H9 (cell line): ENCODE measurements at regions not wholly inside any gene's neighbourhood (a gene's known extent, or its start where the extent isn't known, plus 50 kb on each side); places are given as distances from the start of the nearest gene placed in this dataset.

Experiments used
- DNase-seq: peaks from one replicate; pipeline ENCODE4 v3.0.0-alpha.2; 2017
- H2AFZ ChIP-seq: one replicate; pipeline ENCODE4 v1.6.1; 2013; ENCODE audit warnings: mild to moderate bottlenecking, low read length, control low read depth, moderate library complexity
- H2AK5ac ChIP-seq: 2 replicates; pipeline ENCODE4 v1.6.1; 2013; ENCODE audit warnings: low read length, control low read depth, mixed read lengths; ENCODE audit not compliant: insufficient read length
- H2BK120ac ChIP-seq: one replicate; pipeline ENCODE4 v1.6.1; 2013; ENCODE audit warnings: low read depth, mild to moderate bottlenecking, low read length, control low read depth, inconsistent platforms; ENCODE audit not compliant: poor library complexity, severe bottlenecking
- H2BK12ac ChIP-seq: 2 replicates; pipeline ENCODE4 v1.6.1; 2013; ENCODE audit warnings: low read length, control low read depth, mixed read lengths, low read depth; ENCODE audit not compliant: insufficient read length
- H2BK15ac ChIP-seq: 2 replicates; pipeline ENCODE4 v1.6.1; 2013; ENCODE audit warnings: low read depth, low read length, control low read depth
- H2BK20ac ChIP-seq: one replicate; pipeline ENCODE4 v1.6.1; 2013; ENCODE audit warnings: low read depth, mild to moderate bottlenecking, low read length, control low read depth, inconsistent platforms; ENCODE audit not compliant: poor library complexity, severe bottlenecking
- H2BK5ac ChIP-seq: 2 replicates; pipeline ENCODE4 v1.6.1; 2013; ENCODE audit warnings: low read length, control low read depth, mixed read lengths; ENCODE audit not compliant: insufficient read length
- H3K14ac ChIP-seq: 2 replicates; pipeline ENCODE4 v1.6.1; 2013; ENCODE audit warnings: low read length, control low read depth; ENCODE audit not compliant: insufficient read depth
- H3K18ac ChIP-seq: 2 replicates; pipeline ENCODE4 v1.6.1; 2013; ENCODE audit warnings: low read depth, mild to moderate bottlenecking, mixed read lengths, low read length, control low read depth; ENCODE audit not compliant: insufficient read length
- H3K23ac ChIP-seq: 2 replicates; pipeline ENCODE4 v1.6.1; 2013; ENCODE audit warnings: low read length, control low read depth, mixed read lengths, low read depth; ENCODE audit not compliant: insufficient read length
- H3K23me2 ChIP-seq: 2 replicates; pipeline ENCODE4 v1.6.1; 2013; ENCODE audit warnings: low read depth, mild to moderate bottlenecking, mixed read lengths, low read length, control low read depth; ENCODE audit not compliant: insufficient read length, poor library complexity, severe bottlenecking
- H3K27ac ChIP-seq: 2 replicates; pipeline ENCODE4 v1.5.1; 2013; ENCODE audit warnings: low read length, control low read depth, mixed read lengths, low read depth; ENCODE audit not compliant: insufficient read length
- H3K27me3 ChIP-seq: 2 replicates; pipeline ENCODE4 v1.6.1; 2013; ENCODE audit warnings: low read length, control low read depth, inconsistent platforms; ENCODE audit not compliant: insufficient read depth
- H3K4ac ChIP-seq: 2 replicates; pipeline ENCODE4 v1.6.1; 2013; ENCODE audit warnings: low read depth, mild to moderate bottlenecking, control low read depth, inconsistent platforms, low read length, moderate library complexity
- H3K4me1 ChIP-seq: 2 replicates; pipeline ENCODE4 v1.6.1; 2013; ENCODE audit warnings: low read length, control low read depth, inconsistent platforms; ENCODE audit not compliant: insufficient read depth
- H3K4me2 ChIP-seq: 2 replicates; pipeline ENCODE4 v1.6.1; 2013; ENCODE audit warnings: low read length, control low read depth, mixed read lengths; ENCODE audit not compliant: insufficient read length, insufficient read depth
- H3K56ac ChIP-seq: 2 replicates; pipeline ENCODE4 v1.6.1; 2013; ENCODE audit warnings: low read depth, mild to moderate bottlenecking, mixed read lengths, low read length, control low read depth; ENCODE audit not compliant: insufficient read length
- H3K79me1 ChIP-seq: 2 replicates; pipeline ENCODE4 v1.6.1; 2013; ENCODE audit warnings: low read depth, mild to moderate bottlenecking, moderate library complexity, low read length, control low read depth, inconsistent platforms; ENCODE audit not compliant: insufficient read depth, poor library complexity, severe bottlenecking
- H3K79me2 ChIP-seq: 2 replicates; pipeline ENCODE4 v1.6.1; 2013; ENCODE audit warnings: low read length, control low read depth, inconsistent platforms; ENCODE audit not compliant: insufficient read depth
- H3K9ac ChIP-seq: 2 replicates; pipeline ENCODE4 v1.6.1; 2013; ENCODE audit warnings: low read length, control low read depth, mixed read lengths; ENCODE audit not compliant: insufficient read length; ENCODE audit errors: extremely low read depth
- H3K9me3 ChIP-seq: one replicate; pipeline ENCODE4 v1.6.1; 2013; ENCODE audit warnings: low read depth, low read length, inconsistent platforms; ENCODE audit not compliant: control insufficient read depth
- H3T11ph ChIP-seq: one replicate; pipeline ENCODE4 v1.6.1; 2013; ENCODE audit warnings: mild to moderate bottlenecking, low read length, control low read depth, inconsistent platforms
- H4K20me1 ChIP-seq: one replicate; pipeline ENCODE4 v1.6.1; 2013; ENCODE audit not compliant: control insufficient read depth, insufficient read length, insufficient read depth
- H4K5ac ChIP-seq: 2 replicates; pipeline ENCODE4 v1.6.1; 2013; ENCODE audit warnings: low read depth, mild to moderate bottlenecking, mixed read lengths, low read length, control low read depth; ENCODE audit not compliant: insufficient read length
- H4K8ac ChIP-seq: replicated peaks from 2 replicates; pipeline ENCODE4 v1.6.1; 2013; ENCODE audit warnings: low read length, control low read depth, mixed read lengths, low read depth; ENCODE audit not compliant: insufficient read length
- H4K91ac ChIP-seq: 2 replicates; pipeline ENCODE4 v1.6.1; 2013; ENCODE audit warnings: low read depth, mild to moderate bottlenecking, moderate library complexity, mixed read lengths, low read length, control low read depth; ENCODE audit not compliant: insufficient read length
- H3K27ac Mint-ChIP-seq, 3 experiments: 2 replicates in 2 of 3; 3 replicates in 1 of 3; pipeline ENCODE4 v1.8.0; 2020 to 2021; ENCODE audit warnings: mixed read lengths in 3 of 3, mild to moderate bottlenecking in 1 of 3, moderate library complexity in 1 of 3
- H3K27me3 Mint-ChIP-seq: 2 replicates; pipeline ENCODE4 v1.8.0; 2021; ENCODE audit warnings: low read depth, mild to moderate bottlenecking, moderate library complexity, mixed read lengths
- H3K36me3 Mint-ChIP-seq, 3 experiments: 2 replicates in 2 of 3; 3 replicates in 1 of 3; pipeline ENCODE4 v1.8.0; 2020 to 2021; ENCODE audit warnings: low read depth in 3 of 3, mixed read lengths in 3 of 3; ENCODE audit not compliant: insufficient read depth in 1 of 3
- H3K4me1 Mint-ChIP-seq, 2 experiments: 2 replicates each; pipeline ENCODE4 v1.8.0; 2020; ENCODE audit warnings: mixed read lengths in 2 of 2
- H3K4me3 Mint-ChIP-seq, 2 experiments: 2 replicates in 1 of 2; 3 replicates in 1 of 2; pipeline ENCODE4 v1.8.0; 2020 to 2021; ENCODE audit warnings: mild to moderate bottlenecking in 2 of 2, mixed read lengths in 2 of 2, moderate library complexity in 1 of 2
- H3K9me3 Mint-ChIP-seq, 2 experiments: 2 replicates in 1 of 2; 3 replicates in 1 of 2; pipeline ENCODE4 v1.8.0; 2020; ENCODE audit warnings: mild to moderate bottlenecking in 2 of 2, mixed read lengths in 2 of 2, moderate library complexity in 1 of 2
- CTCF ChIP-seq: fragments of 200-600 bp; sonication (generic); conservative IDR thresholded peaks from 3 replicates; pipeline ENCODE4 v1.8.0; 2021; ENCODE audit warnings: antibody characterized with exemption, mild to moderate bottlenecking
- WGBS: extraction: QIAGEN DNeasy Blood & Tissue Kit; methylation state at CpG from one replicate; pipeline ENCODE4 v1.1.7; 2013; ENCODE audit warnings: missing lambda C conversion rate, low lambda C conversion rate, mixed read lengths; ENCODE audit not compliant: insufficient read length; ENCODE audit errors: extremely low coverage; 5-methylcytosine and 5-hydroxymethylcytosine counted together

- no peak overlapping the region for H3K56ac ChIP-seq
- no peak overlapping the region for H3K9ac ChIP-seq
- H3K23ac ChIP-seq, result no peak overlapping the region
- no peak overlapping the region for H2BK20ac ChIP-seq
- H3K79me1 ChIP-seq, result no peaks in the 10 kb centered on the region
- no CpG with 5 or more reads among the region's 3 CpGs for WGBS
- no peak overlapping the region for H3K18ac ChIP-seq
- no peaks in the 10 kb centered on the region for H4K20me1 ChIP-seq
- peaks cover 0 to 3% of the 10 kb centered on the region in 2 experiments; a peak in 2 of 5 replicates for H3K9me3 Mint-ChIP-seq
- TF ChIP-seq CTCF, result no peak
- H3K27ac Mint-ChIP-seq, result no peak overlapping the region
- H2BK12ac ChIP-seq, result no peak overlapping the region
- no peak overlapping the region for H3K27ac ChIP-seq
- no peak overlapping the region for H4K91ac ChIP-seq
- H2AK5ac ChIP-seq, result no peak overlapping the region
- no peak overlapping the region for H4K5ac ChIP-seq
- no peaks in the 10 kb centered on the region for H3K4me1 ChIP-seq
- H3K4me1 Mint-ChIP-seq, result no peaks in the 10 kb centered on the region
- no peak overlapping the region for H2BK5ac ChIP-seq
- H2AFZ ChIP-seq, result no peak overlapping the region
- no peak overlapping the region for H3K4me3 Mint-ChIP-seq
- no peaks in the 10 kb centered on the region for H3K9me3 ChIP-seq
- H3K23me2 ChIP-seq, result no peaks in the 10 kb centered on the region
- no peaks in the 10 kb centered on the region for H3K27me3 ChIP-seq
- no peak overlapping the region for H3K4ac ChIP-seq
- no peak overlapping the region for H2BK15ac ChIP-seq
- H3K36me3 Mint-ChIP-seq, result no peaks in the 10 kb centered on the region
- H2BK120ac ChIP-seq, result no peak overlapping the region
- no peak overlapping the region for H3K14ac ChIP-seq
- no peak overlapping the region for H4K8ac ChIP-seq
- no peaks in the 10 kb centered on the region; the same call in 1 of the 2 replicates for H3K27me3 Mint-ChIP-seq
- no peak overlapping the region for H3T11ph ChIP-seq
- H3K4me2 ChIP-seq, result no peak overlapping the region
- no peaks in the 10 kb centered on the region for H3K79me2 ChIP-seq
- DNase-seq, result no peak
Observed at GRCh38 chr2:60329225-60329624, 224.2 kb downstream of the BCL11A start.
